NCI-H2227 (cell line): ENCODE measurements at regions not wholly inside any gene's neighbourhood (a gene's known extent, or its start where the extent isn't known, plus 50 kb on each side); places are given as distances from the start of the nearest gene placed in this dataset.

Source experiments
- DNase-seq: peaks from one replicate; lab custom pipeline; 2025; ENCODE audit not compliant: unreplicated experiment; lab: John Stamatoyannopoulos, UW

DNA sequence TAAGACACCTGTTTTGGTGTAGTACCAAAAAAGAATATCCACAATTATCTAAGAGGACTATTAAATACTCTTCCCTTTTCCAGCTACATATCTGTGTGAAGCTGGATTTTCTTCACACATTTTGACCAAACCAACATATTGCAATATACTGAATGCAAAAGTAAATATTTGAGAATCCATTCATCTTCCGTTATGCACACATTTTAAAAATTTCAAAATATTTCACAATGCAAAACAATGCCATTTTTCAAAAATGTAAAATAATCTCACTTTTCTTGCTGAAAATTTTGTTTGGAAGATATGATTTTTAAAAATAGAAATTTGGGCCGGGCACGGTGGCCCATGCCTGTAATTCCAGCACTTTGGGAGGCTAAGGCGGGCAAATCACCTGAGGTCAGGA is 133.9 kb upstream of the FUT8 start:
- DNase-seq = no peak

DNA sequence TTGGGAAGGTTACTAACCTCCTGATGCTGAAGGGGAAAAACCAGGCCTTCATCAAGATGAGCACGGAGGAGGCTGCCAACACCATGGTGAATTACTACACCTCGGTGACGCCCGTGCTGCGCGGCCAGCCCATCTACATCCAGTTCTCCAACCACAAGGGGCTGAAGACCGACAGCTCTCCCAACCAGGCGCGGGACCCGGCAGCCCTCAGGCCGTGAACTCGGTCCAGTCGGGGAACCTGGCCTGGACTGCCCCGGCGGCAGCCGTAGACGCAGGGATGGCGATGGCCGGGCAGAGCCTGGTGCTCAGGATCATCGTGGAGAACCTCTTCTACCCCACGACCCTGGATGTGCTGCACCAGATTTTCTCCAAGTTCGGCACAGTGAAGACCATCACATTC is 133.0 kb upstream of the FUT8 start:
- no peak for DNase-seq

DNA sequence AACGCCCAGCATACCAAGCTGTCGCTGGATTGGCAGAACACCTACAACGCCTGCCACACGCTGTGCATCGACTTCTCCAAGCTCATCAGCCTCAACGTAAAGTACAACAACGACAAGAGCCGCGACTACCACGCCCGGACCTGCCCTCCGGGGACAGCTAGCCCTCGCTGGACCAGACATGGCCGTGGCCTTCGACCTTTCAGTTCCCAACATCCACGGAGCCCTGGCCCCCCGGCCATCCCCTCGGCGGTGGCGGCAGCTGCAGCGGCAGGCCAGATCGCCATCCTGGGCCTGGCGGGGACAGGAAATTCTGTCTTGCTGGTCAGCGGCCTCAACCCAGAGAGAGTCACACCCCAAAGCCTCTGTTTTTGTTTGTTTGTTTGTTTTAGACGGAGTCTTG is 132.6 kb upstream of the FUT8 start:
- DNase-seq = no peak

DNA sequence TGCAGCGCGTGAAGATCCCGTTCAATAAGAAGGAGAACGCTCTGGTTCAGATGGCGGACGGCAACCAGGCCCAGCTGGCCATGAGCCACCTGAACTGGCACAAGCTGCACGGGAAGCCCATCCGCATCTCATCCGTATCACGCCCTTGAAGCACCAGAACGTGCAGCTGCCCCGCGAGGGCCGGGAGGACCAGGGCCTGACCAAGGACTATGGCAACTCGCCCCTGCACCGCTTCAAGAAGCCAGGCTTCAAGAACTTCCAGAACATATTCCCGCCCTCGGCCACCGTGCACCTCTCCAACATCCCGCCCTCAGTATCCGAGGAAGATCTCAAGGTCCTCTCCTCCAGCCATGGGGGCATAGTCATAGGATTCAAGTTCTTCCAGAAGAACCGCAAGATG is 131.9 kb upstream of the FUT8 start:
- DNase-seq = no peak

DNA sequence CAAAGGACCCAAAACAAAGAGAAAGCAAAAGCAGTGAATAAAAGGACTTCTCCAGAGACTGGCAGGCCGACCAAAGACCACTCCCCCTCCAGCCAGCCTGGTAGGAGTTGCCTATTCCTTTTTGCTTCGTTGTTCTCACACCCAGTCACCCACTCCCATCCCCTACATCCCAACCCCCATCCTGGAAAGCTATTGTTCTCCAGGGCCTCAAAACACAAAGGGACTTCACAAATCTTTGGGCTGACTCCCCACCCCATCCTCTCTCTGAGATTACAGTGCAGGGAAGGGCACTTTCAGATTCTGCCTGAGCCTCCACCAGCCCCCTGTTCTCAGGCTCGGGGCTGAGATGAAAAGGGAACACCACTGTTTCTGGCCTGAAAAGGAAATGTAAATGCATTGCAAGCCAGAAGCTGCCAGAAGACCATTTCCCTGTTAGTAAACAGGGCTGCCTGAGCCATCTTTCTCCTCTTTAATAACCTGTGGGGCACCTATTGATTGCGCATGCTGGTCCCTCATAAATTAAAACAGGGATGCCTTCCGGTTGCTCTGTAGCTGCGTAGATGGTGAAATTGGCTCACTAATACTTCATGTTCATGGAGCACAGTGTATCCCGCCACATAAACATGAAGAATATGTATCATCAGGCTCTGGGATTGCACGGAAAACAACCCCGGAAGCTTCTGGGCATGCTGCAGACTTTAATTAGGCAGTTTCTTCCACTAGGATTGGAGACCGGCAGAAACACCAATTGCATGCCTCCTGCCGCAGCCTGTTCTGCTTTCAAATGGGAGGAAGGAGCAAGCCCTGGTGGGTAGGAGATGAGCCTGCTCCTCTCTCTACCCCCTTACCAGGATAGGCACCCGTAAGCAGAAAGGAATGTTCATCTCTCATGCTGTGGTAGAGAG is 130.3 kb upstream of the FUT8 start:
- DNase-seq = peak; percentile 66

DNA sequence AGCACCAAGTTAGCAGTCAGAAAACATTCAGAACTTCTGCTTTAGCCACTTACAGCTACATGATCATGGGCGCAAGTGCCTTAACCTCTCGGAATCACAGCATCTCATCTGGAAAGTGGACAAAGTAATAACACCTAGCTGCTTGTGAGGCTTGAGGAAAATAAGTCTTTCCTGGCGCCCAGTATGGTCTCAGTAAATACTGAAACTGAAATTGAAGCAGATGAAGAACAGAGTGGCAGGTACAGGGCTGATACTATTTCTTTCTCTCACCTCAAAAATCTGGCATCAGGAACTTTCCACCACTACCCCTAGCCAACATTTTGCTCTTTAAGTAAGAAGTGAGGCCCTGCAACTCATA is 129.7 kb upstream of the FUT8 start:
- no peak for DNase-seq

DNA sequence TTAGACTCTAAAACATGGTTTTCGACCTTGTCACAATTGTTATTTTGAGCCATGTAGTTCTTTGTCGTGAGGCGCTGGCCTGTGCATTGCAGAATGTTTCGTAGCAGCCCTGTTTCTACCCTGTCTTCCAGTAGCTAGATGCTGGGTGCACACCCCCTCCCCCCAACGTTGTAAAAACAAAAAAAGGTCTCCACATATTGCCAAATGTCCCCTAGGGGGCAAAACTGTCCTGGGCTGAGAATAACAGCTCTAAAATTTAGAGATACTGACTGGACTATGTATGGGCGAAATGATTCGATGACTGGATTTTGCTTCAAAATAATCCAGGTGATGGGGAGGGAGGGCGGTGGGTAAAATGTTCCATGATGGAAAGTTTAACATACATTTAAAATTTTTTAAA is 126.1 kb upstream of the FUT8 start:
- no peak for DNase-seq

DNA sequence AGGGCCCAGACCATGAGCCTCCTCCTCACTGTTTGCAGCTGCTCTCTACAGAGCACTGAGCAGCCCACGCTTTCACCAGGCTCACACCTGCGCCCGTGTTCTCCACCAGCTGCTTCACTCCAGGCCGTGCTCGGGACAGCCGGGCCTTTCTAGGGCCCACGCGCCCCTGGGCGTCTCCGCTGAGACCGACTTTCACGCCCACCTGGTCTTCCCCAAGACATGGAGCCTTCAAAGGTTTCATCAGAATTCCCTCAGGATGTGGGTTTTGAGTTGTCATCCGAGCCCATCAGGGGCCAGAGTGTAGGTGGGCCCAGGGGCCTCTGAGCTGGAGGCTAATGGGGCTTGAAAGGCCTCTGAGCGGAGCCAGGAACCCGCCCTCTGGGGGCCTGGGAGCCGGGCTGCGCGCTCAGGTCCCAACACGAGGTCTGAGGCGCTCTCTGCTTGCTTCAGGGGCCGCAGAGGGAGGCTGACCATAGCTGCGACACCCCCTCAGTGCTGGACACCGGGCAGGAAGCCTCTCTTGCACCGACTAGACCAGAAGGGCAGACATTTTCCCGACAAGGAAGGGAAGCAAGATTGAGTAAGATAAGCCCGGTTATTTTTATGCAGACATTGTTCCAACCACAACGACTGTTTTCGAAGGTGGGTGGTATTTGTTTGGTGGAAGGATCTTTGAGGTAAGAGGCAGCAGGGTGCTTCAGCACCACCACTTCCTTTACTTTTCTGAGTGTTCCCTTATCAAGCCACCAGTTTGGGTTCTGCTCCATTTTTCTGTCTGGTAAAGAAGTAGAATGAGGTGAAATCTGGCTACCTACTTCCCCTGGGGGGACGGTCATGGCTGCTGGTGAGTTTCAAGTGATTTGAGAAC is 125.0 kb upstream of the FUT8 start:
- no peak for DNase-seq

DNA sequence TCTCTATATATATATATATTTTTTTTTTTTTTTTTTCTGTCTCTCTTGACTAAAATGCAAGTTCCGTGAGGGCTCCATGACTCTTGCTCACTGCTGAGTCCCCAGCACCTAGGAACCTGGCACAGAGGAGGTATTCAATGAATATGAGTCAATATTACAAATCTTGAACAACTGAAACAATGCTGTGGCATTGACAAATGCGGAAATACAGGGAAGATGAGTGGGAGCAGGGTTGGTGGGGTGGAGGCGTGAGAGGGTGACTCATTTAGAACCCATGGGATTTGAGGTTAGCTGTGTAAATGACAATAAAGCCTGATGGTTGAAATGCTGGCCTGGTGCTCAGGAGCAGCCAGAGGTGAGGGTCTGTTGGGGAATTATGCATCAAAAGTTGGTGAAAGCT is 121.7 kb upstream of the FUT8 start:
- DNase-seq = no peak

DNA sequence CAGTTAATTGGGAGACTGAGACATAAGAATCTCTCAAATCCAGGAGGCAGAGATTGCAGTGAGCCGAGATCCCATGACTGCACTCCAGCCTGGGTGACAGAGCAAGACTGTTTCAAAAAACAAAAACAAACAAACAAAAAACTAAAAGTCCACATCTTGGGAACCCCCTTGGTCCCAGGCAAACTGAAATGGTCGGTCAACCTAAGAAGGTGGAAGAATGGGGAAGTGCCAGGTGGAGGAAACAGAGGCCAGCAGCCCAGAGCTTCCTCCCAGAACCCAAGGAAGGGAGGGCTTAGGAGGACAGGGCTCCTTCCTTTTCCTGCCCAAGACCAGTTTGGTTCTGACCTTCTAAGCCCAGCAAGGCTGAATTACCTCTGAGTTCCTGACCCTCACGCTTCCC is 121.0 kb upstream of the FUT8 start:
- DNase-seq = no peak

DNA sequence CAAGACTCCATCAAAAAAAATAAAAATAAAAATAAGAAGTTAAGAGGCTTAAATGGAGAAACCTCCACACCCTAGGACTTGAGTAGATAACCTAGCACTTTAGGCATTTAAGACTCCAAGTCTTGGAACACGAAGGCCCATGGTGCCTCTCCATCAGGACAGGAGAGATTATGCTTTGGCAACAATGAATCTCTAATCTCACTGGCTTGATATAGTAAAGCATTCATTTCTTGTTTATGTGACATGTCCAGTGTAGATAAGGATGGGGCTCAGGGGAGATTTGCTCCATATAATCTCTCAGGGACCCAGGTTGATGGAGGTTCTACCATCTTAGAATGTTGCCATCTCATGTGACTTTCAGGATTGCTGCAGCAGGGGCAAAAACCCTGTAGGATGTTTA is 117.7 kb upstream of the FUT8 start:
- no peak for DNase-seq

DNA sequence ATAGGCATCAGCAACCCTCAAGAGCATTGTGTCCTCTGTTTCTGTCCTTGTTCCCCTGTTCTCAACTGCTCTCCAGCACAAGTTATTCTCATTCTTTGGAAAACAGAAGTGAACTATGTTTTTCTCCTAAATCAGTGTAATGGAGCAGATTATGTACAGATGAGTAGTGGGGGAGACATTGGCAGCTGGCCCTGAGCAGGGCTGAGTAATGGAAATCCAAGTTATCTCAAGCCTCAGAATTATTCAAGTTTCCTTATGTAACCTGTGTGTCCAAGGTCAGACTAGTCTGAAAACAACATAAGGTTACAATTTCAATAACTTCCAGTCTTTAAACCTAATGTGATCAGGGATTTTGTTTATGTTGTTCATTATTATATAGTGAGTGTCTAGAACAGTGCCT is 116.1 kb upstream of the FUT8 start:
- no peak for DNase-seq

DNA sequence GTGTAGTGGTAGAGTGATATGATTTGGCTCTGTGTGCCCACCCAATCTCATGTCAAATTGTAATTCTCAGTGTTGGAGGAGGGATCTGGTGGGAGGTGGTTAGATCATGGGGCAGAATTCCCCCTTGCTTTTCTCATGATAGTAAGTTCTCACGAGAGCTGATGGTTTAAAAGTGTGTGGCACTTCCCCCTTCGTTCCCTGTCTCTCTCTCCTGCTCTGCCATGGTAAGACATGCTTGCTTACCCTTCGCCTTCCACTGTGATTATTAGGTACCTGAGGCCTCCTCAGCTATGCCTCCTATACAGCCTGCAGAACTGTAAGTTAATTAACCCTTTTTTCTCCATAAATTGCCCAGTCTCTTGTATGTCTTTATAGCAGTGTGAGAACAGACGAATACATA is 115.7 kb upstream of the FUT8 start:
- no peak for DNase-seq

DNA sequence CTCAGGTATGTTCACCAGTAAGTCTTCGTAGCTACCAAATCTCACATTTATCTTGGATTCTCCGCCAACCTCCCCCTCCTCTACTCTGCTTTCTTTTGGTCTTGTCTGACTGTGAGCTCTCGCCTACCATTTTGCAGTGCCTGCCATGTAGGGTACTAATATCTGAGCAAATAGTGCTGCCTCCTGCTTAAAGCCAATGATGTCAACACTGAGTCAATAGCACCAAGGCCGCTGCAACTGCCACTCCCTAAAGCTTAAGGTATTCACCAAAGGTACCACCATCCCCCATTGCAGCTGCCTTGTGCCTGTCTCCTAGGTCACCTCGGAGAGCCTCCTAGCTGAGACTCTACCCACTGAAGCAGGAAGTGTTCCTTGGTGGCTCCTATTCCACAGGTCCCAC is 114.8 kb upstream of the FUT8 start:
- no peak for DNase-seq

DNA sequence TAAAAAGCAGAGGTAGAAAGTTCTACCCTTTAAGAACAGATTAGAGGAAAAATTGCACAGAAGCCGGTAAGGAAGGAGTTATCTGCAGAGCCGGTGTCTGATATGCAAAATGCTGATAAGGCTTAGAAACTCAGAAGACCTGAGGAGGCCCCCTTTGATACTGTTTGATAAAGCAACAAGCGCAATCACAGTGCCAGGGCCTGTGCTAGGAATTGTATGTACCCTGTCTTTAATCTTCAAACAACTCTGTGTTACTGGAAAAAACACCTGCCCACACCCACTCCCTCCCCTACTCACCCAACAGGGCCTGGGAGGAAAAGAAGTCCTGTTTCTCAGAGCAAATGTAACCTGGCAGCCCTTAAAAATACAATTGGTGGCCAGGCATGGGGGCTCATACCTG is 112.7 kb upstream of the FUT8 start:
- no peak for DNase-seq

DNA sequence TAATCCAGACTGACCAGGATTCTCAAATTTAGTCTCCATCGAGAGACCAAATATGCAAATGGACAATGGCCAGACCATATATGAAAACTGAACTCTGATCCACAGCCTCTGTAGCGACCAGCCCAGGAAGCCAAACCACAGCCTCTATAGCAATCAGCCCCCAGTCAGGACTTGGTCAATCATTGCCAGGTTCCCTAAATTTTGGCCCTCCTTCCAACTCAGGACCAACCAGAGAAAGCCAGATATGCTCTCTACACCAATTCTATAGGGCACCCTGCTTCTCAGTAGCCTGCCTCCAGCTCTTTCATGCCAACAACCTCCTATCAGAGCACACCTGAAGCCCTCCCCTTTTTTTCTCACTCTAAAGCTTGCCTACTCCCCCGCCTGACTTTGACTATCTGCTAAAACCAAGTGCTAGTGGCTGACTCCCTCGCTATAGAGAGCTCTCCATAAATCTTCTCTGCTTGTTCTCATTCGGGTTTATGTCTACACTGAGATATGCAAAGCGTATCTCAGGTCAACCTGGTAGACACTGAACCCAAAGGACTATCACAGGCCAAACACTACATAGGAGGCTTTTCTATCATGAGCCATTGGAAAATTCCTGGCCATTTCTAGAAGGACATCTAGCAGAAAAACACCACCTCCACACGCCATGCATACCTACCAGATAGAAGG is 110.5 kb upstream of the FUT8 start:
- no peak for DNase-seq

DNA sequence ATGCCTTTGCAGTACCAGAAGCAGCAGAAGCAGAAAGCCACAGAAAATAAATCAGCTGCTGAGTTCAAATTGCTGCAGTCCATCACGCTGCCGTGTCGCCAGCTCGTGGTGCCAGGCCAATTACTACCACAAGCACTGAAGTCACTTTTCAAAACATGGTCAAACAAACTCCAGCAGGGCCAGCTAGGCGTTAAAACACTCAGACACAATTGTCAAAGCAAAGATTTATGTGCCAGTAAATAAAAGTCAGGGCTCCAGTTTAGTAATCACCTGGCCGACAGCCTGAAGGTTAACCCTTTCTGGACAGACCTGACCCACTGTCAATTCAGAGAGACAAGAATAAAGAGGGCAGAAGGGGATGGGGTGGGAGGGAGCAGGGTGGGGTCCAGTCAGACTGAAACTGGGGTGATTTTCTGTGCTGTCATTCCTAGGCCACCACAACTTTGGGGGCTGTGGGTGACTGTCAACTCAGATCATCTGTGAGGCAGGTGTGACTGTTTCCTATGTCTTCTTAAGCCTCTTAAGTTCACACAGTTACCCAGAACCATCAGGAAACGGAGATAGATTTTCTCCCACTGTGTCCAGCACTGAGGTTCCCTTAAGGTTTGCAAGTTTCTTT is 109.8 kb upstream of the FUT8 start:
- no peak for DNase-seq

DNA sequence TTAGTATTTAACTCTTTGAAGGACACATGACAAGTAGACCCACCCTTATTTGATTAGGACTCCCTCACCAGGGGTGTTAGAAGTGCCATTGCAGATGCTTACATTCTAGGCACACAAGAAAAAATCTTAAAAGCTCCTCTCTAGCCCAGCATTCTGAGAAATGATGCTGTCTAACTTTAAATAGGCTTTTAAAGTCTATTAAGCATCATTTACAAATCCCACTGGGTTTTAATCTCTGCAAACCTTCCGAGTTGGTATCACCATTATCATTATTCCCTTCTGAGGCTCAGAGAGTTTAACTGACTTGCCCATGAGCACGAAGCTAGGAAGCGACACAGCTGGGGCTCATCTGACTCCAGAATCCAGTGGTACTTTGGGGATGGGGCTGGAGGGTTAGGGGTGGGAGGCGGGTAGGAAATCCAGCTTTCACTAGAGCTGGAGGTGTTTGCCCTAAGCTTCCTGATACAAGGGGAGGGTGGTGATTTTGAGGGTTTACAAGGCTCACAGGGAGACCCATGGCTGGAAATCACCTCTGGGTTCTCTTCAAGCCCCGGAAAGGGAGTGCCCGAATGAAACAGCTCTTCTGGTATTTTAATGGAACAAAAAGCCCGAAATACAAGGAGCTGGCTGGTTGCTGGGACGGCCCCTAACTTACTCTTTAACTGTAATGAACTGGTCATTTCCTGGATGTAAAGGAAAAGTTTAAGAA is 109.2 kb upstream of the FUT8 start:
- DNase-seq = no peak

DNA sequence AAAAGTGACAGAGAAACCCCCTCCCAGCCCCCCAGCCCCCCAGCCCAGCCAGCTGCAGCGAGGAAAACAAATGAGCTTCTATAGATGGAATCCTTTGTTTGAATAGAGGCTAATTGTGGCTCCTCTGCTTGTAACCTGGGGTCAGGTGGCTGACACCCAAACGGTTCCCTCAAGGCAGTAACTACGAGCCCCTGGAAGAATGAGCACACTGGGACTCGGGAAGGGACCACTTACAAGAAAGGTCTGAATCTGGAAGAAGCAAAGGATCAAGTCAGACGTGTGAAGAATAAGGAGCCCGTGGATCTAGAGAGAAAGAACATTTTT is 108.7 kb upstream of the FUT8 start:
- no peak for DNase-seq

DNA sequence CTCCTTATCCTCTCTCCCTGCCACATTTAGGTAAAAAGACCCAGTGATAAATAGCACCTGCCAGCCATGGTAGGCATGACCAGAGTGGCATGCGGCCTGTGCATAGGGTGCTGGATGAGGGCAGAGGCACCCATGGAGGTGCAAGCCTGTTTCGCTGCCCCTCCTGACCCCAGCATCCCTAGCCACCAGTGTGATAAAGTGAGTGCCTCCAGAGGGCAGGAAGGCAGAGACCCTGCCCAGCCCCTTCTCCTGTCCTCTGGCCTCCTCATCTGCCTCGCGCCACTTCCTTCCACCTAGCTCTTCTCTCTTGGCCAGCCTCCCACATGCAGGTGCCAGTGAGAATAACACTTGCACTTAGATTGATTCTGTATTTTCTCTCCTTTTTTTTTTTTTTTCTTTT is 108.3 kb upstream of the FUT8 start:
- DNase-seq = no peak

DNA sequence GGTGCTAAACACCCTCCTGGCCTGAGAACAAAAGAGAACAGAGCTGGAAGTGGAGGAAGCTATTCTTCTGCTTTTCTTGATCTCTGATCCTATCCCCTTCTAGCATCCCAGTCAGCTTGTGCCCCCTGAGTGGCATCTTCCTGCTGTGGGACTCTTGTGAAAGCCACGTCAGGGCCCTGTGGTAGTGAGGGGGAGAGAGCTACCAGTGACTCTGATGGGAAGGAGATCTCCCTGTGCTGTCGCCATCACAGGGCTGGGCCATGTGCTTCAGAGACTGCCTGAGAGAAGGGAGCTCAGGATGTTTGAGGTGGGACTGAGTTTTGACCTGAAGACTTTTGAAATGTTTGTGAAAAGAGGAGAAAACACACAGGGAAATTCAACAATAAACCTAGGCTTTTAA is 107.6 kb upstream of the FUT8 start:
- no peak for DNase-seq
